ENCODE measurements at regions not wholly inside any gene's neighbourhood (a gene's known extent, or its start where the extent isn't known, plus 50 kb on each side); places are given as distances from the start of the nearest gene placed in this dataset.
"Not testable (repeated sequence)": the region's sequence is repeated elsewhere in the genome, so short reads cannot be mapped to it uniquely, and the experiment has no call there.

GRCh38 chr7:10507032-10507431 is 466.6 kb upstream of the PHF14 start:
- no peaks in the 10 kb centered on the region for H3K36me3 ChIP-seq (ENCODE audit: control insufficient read depth, insufficient read depth, low read length)
- H3K4me3 ChIP-seq (ENCODE audit: low read depth, low read length): no peak overlapping the region
- no peak for TF ChIP-seq CTCF (IDR thresholded peaks at IDR 0.05; ENCODE audit: insufficient read depth, low read length, severe bottlenecking)
- H3K27me3 ChIP-seq (ENCODE audit: control insufficient read depth, insufficient read depth, low read length): no peaks in the 10 kb centered on the region
- DNase-seq (ENCODE audit: low read depth) (no peak), FAIRE-seq (no peak)

- no peak for TF ChIP-seq CTCF (IDR thresholded peaks at IDR 0.05; ENCODE audit: insufficient read depth, low read length, severe bottlenecking)
- DNase-seq (ENCODE audit: low read depth): no peak
- H3K36me3 ChIP-seq (ENCODE audit: control insufficient read depth, insufficient read depth, low read length): no peaks in the 10 kb centered on the region
- H3K4me3 ChIP-seq (ENCODE audit: low read depth, low read length): no peak overlapping the region
- no peaks in the 10 kb centered on the region for H3K27me3 ChIP-seq (ENCODE audit: control insufficient read depth, insufficient read depth, low read length)
- no peak for FAIRE-seq
Measured at GRCh38 chr7:10521306-10521705, 452.4 kb upstream of the PHF14 start.

- not testable (repeated sequence) for H3K27me3 ChIP-seq (ENCODE audit: control insufficient read depth, insufficient read depth, low read length); FAIRE-seq; H3K4me3 ChIP-seq (ENCODE audit: low read depth, low read length); H3K36me3 ChIP-seq (ENCODE audit: control insufficient read depth, insufficient read depth, low read length); DNase-seq (ENCODE audit: low read depth)
Measured at GRCh38 chr7:10533429-10533828, 440.2 kb upstream of the PHF14 start.

- no peak for TF ChIP-seq CTCF (IDR thresholded peaks at IDR 0.05; ENCODE audit: insufficient read depth, low read length, severe bottlenecking)
- no peak overlapping the region for H3K4me3 ChIP-seq (ENCODE audit: low read depth, low read length)
- no peak for FAIRE-seq
- no peaks in the 10 kb centered on the region for H3K36me3 ChIP-seq (ENCODE audit: control insufficient read depth, insufficient read depth, low read length)
- DNase-seq (ENCODE audit: low read depth): no peak
- no peaks in the 10 kb centered on the region for H3K27me3 ChIP-seq (ENCODE audit: control insufficient read depth, insufficient read depth, low read length)
Measured at GRCh38 chr7:10536561-10536960, 437.1 kb upstream of the PHF14 start.

GRCh38 chr7:10537764-10538163 is 435.9 kb upstream of the PHF14 start:
- H3K27me3 ChIP-seq (ENCODE audit: control insufficient read depth, insufficient read depth, low read length): no peaks in the 10 kb centered on the region
- H3K4me3 ChIP-seq (ENCODE audit: low read depth, low read length): no peak overlapping the region
- DNase-seq (ENCODE audit: low read depth) (no peak), FAIRE-seq (no peak)
- H3K36me3 ChIP-seq (ENCODE audit: control insufficient read depth, insufficient read depth, low read length): no peaks in the 10 kb centered on the region
- no peak for TF ChIP-seq CTCF (IDR thresholded peaks at IDR 0.05; ENCODE audit: insufficient read depth, low read length, severe bottlenecking)

GRCh38 chr7:10557375-10557774 is 416.3 kb upstream of the PHF14 start:
- no peak for FAIRE-seq
- no peak for TF ChIP-seq CTCF (IDR thresholded peaks at IDR 0.05; ENCODE audit: insufficient read depth, low read length, severe bottlenecking)
- H3K36me3 ChIP-seq (ENCODE audit: control insufficient read depth, insufficient read depth, low read length): no peaks in the 10 kb centered on the region

More at GRCh38 chr7:10557375-10557774, 416.3 kb upstream of the PHF14 start:
- H3K4me3 ChIP-seq (ENCODE audit: low read depth, low read length): no peak overlapping the region
- H3K27me3 ChIP-seq (ENCODE audit: control insufficient read depth, insufficient read depth, low read length): no peaks in the 10 kb centered on the region
- DNase-seq (ENCODE audit: low read depth): no peak
